ENCODE measurements at regions not wholly inside any gene's neighbourhood (a gene's known extent, or its start where the extent isn't known, plus 50 kb on each side); places are given as distances from the start of the nearest gene placed in this dataset.

GRCh38 chr3:44061268-44061667 is 180.4 kb upstream of the TOPAZ1 start:
- peaks cover 19% of the 10 kb centered on the region for H3F3A ChIP-seq (replicated peaks; ENCODE audit: insufficient read depth)

GRCh38 chr3:44061961-44062360 is 179.7 kb upstream of the TOPAZ1 start:
- H3F3A ChIP-seq (replicated peaks; ENCODE audit: insufficient read depth): peaks cover 19% of the 10 kb centered on the region
- peaks cover 23% of the 10 kb centered on the region for H4K20me1 ChIP-seq (ENCODE audit: insufficient read depth)
- H3K9me2 ChIP-seq: no peaks in the 10 kb centered on the region
- DNase-seq: no peak
- no peak overlapping the region for H3K4me2 ChIP-seq
- H3K4me3 ChIP-seq (ENCODE audit: low read depth in 2 of 2, low read length in 1 of 2): no peak overlapping the region
- peaks cover 0 to 4% of the 10 kb centered on the region in 2 experiments for H3K36me3 ChIP-seq (replicated peaks in 1 of 2; ENCODE audit: control insufficient read depth in 1 of 2, insufficient read depth in 2 of 2, low read length in 1 of 2)
- H3K9me3 ChIP-seq: no peaks in the 10 kb centered on the region
- 91% methylated on average over 9 of the region's 9 CpGs for WGBS (ENCODE audit: low lambda C conversion rate)
- H3K9ac ChIP-seq: no peak overlapping the region
- H3K79me2 ChIP-seq (ENCODE audit: insufficient read depth): peaks cover 3% of the 10 kb centered on the region; the same call in 1 of the 2 replicates
- no peaks in the 10 kb centered on the region for H3K27me3 ChIP-seq (ENCODE audit: insufficient read depth)
- no peak overlapping the region for H3K27ac ChIP-seq (ENCODE audit: low read depth in 2 of 2, low read length in 1 of 2)
- H3K4me1 ChIP-seq (ENCODE audit: control insufficient read depth in 1 of 2, insufficient read depth in 2 of 2, low read depth in 1 of 2, low read length in 1 of 2): peaks cover 30 to 36% of the 10 kb centered on the region in 2 experiments
- no peak overlapping the region for H2AFZ ChIP-seq (ENCODE audit: low read depth)
- CTCF ChIA-PET: no interaction called here
- POLR2A ChIA-PET: no interaction called here
- TF ChIP-seq POLR2AphosphoS5 (IDR thresholded peaks at IDR 0.05; ENCODE audit: low read depth, low read length): no peak
- no peak for TF ChIP-seq RAD21 (IDR thresholded peaks at IDR 0.05; ENCODE audit: low read length)
- no peak for TF ChIP-seq CTCF (IDR thresholded peaks at IDR 0.05)
- TF ChIP-seq ZBTB33 (IDR thresholded peaks at IDR 0.05; ENCODE audit: borderline replicate concordance, low read depth): no peak
- no peak for TF ChIP-seq RXRA (IDR thresholded peaks at IDR 0.05; ENCODE audit: borderline replicate concordance, low read depth)
- TF ChIP-seq RCOR1 (IDR thresholded peaks at IDR 0.05; ENCODE audit: low read length): no peak
- TF ChIP-seq FOXM1 (IDR thresholded peaks at IDR 0.05; ENCODE audit: low read depth): no peak
- TF ChIP-seq NFIC (IDR thresholded peaks at IDR 0.05; ENCODE audit: borderline replicate concordance): no peak
- TF ChIP-seq RFX5 (IDR thresholded peaks at IDR 0.05; ENCODE audit: low read length): no peak
- no peak for TF ChIP-seq FOXJ3 (CRISPR knock-in tag; IDR thresholded peaks at IDR 0.05)
- TF ChIP-seq NRF1 (IDR thresholded peaks at IDR 0.05; ENCODE audit: low read depth, low read length): no peak
- no peak for TF ChIP-seq CHD2 (IDR thresholded peaks at IDR 0.05; ENCODE audit: low read length, partially characterized antibody)

More at GRCh38 chr3:44061268-44061667, 180.4 kb upstream of the TOPAZ1 start:
- H3K9me2 ChIP-seq: no peaks in the 10 kb centered on the region
- no peaks in the 10 kb centered on the region for H3K9me3 ChIP-seq
- H4K20me1 ChIP-seq (ENCODE audit: insufficient read depth): peaks cover 23% of the 10 kb centered on the region
- no peak overlapping the region for H3K9ac ChIP-seq
- peaks cover 0 to 4% of the 10 kb centered on the region in 2 experiments for H3K36me3 ChIP-seq (replicated peaks in 1 of 2; ENCODE audit: control insufficient read depth in 1 of 2, insufficient read depth in 2 of 2, low read length in 1 of 2)
- peaks cover 23 to 34% of the 10 kb centered on the region in 2 experiments for H3K4me1 ChIP-seq (ENCODE audit: control insufficient read depth in 1 of 2, insufficient read depth in 2 of 2, low read depth in 1 of 2, low read length in 1 of 2)
- DNase-seq: no peak
- no peak overlapping the region for H3K4me2 ChIP-seq
- CTCF ChIA-PET: no interaction called here
- POLR2A ChIA-PET: no interaction called here
- no peak overlapping the region for H3K4me3 ChIP-seq (ENCODE audit: low read depth in 2 of 2, low read length in 1 of 2)
- H2AFZ ChIP-seq (ENCODE audit: low read depth): no peak overlapping the region
- peaks cover 3% of the 10 kb centered on the region; the same call in 1 of the 2 replicates for H3K79me2 ChIP-seq (ENCODE audit: insufficient read depth)
- TF ChIP-seq GABPA (IDR thresholded peaks at IDR 0.05; ENCODE audit: low read depth) (no peak), IRF3 (IDR thresholded peaks at IDR 0.05; ENCODE audit: low read depth, low read length) (no peak), SIN3A (IDR thresholded peaks at IDR 0.05; ENCODE audit: borderline replicate concordance, low read depth, low read length) (no peak), USF2 (IDR thresholded peaks at IDR 0.05; ENCODE audit: borderline replicate concordance, low read depth, low read length) (no peak), TCF12 (IDR thresholded peaks at IDR 0.05) (no peak), JUND (IDR thresholded peaks at IDR 0.05) (no peak), USF1 (IDR thresholded peaks at IDR 0.05; ENCODE audit: borderline replicate concordance, low read depth) (no peak), TAF1 (IDR thresholded peaks at IDR 0.05; ENCODE audit: borderline replicate concordance, low read depth, low read length) (no peak), MEF2A (IDR thresholded peaks at IDR 0.05; ENCODE audit: borderline replicate concordance, low read depth) (no peak), MAX (IDR thresholded peaks at IDR 0.05; ENCODE audit: low read depth) (no peak)
- WGBS (ENCODE audit: low lambda C conversion rate): 98% methylated on average over 3 of the region's 3 CpGs
- H3K27me3 ChIP-seq (ENCODE audit: insufficient read depth): no peaks in the 10 kb centered on the region
- no peak overlapping the region for H3K27ac ChIP-seq (ENCODE audit: low read depth in 2 of 2, low read length in 1 of 2)
